ENCODE measurements at regions not wholly inside any gene's neighbourhood (a gene's known extent, or its start where the extent isn't known, plus 50 kb on each side); places are given as distances from the start of the nearest gene placed in this dataset.

DNA sequence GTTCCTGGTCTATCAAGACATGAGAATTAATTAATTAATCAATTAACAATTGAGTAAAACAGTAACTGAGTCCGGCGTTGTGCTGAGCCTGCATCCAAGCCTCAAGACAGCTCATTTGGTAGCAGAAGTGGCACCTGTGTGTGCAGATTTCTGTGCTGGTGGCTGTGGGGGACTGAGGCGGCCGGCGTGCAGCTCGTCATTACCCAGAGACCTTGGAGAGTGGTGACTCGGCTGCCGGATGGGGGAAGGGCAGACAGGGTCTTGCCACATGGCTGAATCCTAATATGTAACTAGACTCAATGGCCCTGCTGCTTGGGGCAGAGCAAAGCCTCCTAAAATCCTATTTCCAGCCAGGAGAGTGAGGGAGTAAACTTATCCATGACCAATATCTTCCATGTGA, 510.2 kb downstream of the TCERG1L start:
- Histone ChIP-seq H3K27ac (ENCODE audit: low read length) (no peak overlapping the region), H3K27me3 (ENCODE audit: insufficient read depth, low read length) (no peaks in the 10 kb centered on the region), H3K9ac (ENCODE audit: low read depth, low read length) (no peak overlapping the region), H3K4me1 (ENCODE audit: insufficient read depth, low read length) (no peaks in the 10 kb centered on the region), H3K4me3 (ENCODE audit: low read length) (no peak overlapping the region), H3K9me3 (ENCODE audit: insufficient read depth, low read depth, low read length) (no peaks in the 10 kb centered on the region), H3K36me3 (ENCODE audit: insufficient read depth, low read depth, low read length) (no peaks in the 10 kb centered on the region)

DNA sequence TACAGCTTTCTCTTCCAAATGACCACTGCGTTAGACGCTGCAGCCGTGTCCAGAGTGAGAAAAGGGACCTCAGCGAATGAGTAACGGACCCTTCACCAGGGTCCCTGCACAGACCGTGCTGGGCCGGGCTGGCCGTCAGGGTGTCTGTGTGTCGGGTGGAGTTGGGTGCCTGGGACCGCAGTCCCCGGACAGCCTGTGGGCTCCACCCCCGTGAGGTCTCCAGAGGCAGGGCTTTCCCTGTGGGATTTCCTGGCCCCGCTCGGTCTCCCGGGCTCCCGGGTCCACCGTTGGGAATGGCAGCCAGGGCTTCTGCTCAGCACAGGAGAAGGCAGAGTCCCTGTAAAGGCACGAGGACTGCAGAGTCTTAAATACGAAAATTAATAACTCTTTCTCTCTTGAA, 509.7 kb downstream of the TCERG1L start:
- H3K4me1 ChIP-seq (ENCODE audit: insufficient read depth, low read length): no peaks in the 10 kb centered on the region
- no peak overlapping the region for H3K9ac ChIP-seq (ENCODE audit: low read depth, low read length)
- no peaks in the 10 kb centered on the region for H3K9me3 ChIP-seq (ENCODE audit: insufficient read depth, low read depth, low read length)
- no peak overlapping the region for H3K27ac ChIP-seq (ENCODE audit: low read length)
- no peaks in the 10 kb centered on the region for H3K27me3 ChIP-seq (ENCODE audit: insufficient read depth, low read length)
- no peak overlapping the region for H3K4me3 ChIP-seq (ENCODE audit: low read length)
- no peaks in the 10 kb centered on the region for H3K36me3 ChIP-seq (ENCODE audit: insufficient read depth, low read depth, low read length)

DNA sequence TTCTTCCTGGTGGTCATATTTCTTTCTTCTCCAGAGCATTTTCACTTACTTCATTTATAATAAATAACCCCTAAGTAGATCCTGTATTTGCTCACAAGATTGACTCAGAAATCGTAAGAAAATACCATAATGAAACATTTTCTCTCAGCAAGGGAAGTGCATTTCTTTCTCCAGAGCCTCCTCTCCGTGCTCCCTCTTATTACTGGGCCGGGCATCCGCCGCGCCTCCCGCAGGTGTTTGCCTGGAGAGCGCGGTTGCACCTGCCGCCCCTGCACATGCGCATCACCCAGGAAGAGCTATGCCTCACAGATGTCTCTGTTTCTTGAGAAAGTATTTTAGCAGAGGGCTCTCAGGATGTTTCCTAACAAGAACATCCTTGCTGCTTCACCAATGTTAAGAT, 509.2 kb downstream of the TCERG1L start:
- H3K9ac ChIP-seq (ENCODE audit: low read depth, low read length): no peak overlapping the region
- no peaks in the 10 kb centered on the region for H3K9me3 ChIP-seq (ENCODE audit: insufficient read depth, low read depth, low read length)
- H3K27ac ChIP-seq (ENCODE audit: low read length): no peak overlapping the region
- no peaks in the 10 kb centered on the region for H3K36me3 ChIP-seq (ENCODE audit: insufficient read depth, low read depth, low read length)
- no peaks in the 10 kb centered on the region for H3K4me1 ChIP-seq (ENCODE audit: insufficient read depth, low read length)
- no peak overlapping the region for H3K4me3 ChIP-seq (ENCODE audit: low read length)
- H3K27me3 ChIP-seq (ENCODE audit: insufficient read depth, low read length): no peaks in the 10 kb centered on the region

DNA sequence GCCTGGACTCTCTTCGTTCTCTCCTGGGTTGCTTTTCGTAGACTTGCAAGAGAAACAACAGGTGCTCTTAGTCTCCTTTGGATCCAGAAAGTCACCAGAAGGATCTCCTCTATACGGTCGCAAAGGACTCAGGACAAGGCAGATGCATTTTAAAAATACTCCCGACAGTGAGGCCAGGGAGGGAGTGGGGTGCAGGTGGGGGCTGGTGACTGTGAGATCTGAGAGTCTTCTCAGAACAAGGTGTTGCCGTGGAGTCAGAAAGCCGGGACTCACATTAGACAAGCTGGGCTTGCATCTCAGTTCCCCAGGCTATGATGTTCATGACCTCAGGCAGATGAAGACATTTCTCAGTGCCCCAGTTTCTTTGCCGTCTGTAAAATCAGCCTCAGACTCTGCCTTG, 507.2 kb downstream of the TCERG1L start:
- Histone ChIP-seq H3K4me3 (ENCODE audit: low read length) (no peak overlapping the region), H3K9me3 (ENCODE audit: insufficient read depth, low read depth, low read length) (no peaks in the 10 kb centered on the region), H3K9ac (ENCODE audit: low read depth, low read length) (no peak overlapping the region), H3K27me3 (ENCODE audit: insufficient read depth, low read length) (no peaks in the 10 kb centered on the region), H3K36me3 (ENCODE audit: insufficient read depth, low read depth, low read length) (no peaks in the 10 kb centered on the region), H3K27ac (ENCODE audit: low read length) (no peak overlapping the region), H3K4me1 (ENCODE audit: insufficient read depth, low read length) (no peaks in the 10 kb centered on the region)

DNA sequence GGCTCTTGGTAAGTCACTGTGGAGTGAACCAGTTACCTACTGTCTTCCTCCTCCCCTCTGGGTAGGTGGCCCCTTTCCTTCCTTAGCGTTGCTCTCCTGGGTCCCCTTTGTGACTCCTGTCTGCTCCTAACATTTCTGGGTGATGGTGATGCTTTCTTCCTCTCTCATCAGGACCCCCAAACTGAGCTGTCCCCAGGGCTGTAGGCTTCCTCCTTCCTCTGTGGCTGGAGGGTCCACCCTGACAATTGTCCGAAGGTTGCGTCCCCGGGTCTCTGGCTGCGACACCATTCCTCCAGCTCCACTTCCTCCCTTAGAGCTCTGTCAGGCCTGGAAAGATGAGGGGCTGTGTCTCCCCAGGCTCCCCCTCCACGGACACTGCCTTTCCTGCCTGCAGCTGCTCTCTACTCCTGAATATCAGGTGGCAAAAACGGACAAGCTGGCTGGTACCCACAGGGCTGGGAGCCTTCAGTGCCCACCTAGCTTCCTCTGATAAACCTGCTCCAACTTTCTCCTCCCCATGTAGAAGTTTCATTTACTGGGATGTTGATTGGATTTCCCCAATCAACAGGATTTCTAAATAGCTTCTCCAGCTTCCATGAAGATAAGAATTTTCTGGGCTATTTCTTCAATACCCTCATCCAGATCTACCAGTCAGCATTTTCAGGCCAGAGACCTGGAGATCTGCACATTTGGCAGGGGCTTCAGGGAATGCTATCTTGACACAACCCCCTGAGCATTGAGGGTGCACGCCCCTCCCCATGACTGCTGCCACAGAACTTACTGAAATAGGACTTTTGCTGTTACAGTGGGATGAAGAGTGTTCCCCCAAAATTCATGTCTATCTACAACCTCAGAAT, 506.5 kb downstream of the TCERG1L start:
- H3K27me3 ChIP-seq (ENCODE audit: insufficient read depth, low read length): no peaks in the 10 kb centered on the region
- H3K27ac ChIP-seq (ENCODE audit: low read length): no peak overlapping the region
- no peaks in the 10 kb centered on the region for H3K9me3 ChIP-seq (ENCODE audit: insufficient read depth, low read depth, low read length)
- H3K36me3 ChIP-seq (ENCODE audit: insufficient read depth, low read depth, low read length): no peaks in the 10 kb centered on the region
- H3K4me1 ChIP-seq (ENCODE audit: insufficient read depth, low read length): no peaks in the 10 kb centered on the region
- H3K4me3 ChIP-seq (ENCODE audit: low read length): no peak overlapping the region
- no peak overlapping the region for H3K9ac ChIP-seq (ENCODE audit: low read depth, low read length)

DNA sequence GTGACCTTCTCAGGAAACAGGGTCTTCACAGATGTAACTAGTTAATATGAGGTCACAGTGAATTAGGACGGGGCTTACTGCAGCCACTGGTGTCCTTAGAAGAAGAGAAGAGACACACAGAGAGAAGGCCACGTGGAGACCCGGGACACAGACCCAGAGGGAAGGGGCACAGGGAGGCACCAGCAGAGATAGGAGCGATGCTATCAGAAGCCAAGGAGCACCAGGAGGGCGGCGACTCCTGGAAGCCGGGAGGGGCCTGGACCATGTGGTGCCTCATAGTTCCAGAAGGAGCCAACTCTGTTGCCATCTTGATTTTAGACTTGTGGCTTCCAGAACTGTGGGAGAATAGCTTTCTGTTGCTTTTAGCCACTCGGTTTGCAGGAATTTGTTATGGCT, 505.9 kb downstream of the TCERG1L start:
- Histone ChIP-seq H3K36me3 (ENCODE audit: insufficient read depth, low read depth, low read length) (no peaks in the 10 kb centered on the region), H3K4me3 (ENCODE audit: low read length) (no peak overlapping the region), H3K4me1 (ENCODE audit: insufficient read depth, low read length) (no peaks in the 10 kb centered on the region), H3K27ac (ENCODE audit: low read length) (no peak overlapping the region), H3K27me3 (ENCODE audit: insufficient read depth, low read length) (no peaks in the 10 kb centered on the region), H3K9me3 (ENCODE audit: insufficient read depth, low read depth, low read length) (no peaks in the 10 kb centered on the region), H3K9ac (ENCODE audit: low read depth, low read length) (no peak overlapping the region)

DNA sequence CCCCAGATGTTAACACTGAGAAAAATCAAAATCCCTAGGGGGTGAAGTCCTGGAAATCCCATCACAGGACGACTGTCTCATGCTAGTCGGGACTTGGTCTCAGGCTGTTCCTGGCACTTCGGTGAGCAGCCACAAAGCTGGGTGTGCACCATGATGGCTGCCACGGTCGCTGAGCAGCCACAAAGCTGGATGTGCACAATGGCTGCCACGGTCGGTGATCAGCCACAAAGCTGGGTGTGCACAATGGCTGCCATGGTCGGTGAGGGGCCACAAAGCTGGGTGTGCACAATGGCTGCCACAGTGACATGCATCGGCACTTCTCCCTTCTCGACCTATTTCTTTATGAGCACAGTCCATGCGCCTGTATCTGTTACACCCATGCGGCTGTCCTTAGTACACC, 505.1 kb downstream of the TCERG1L start:
- Histone ChIP-seq H3K36me3 (ENCODE audit: insufficient read depth, low read depth, low read length) (no peaks in the 10 kb centered on the region), H3K9ac (ENCODE audit: low read depth, low read length) (no peak overlapping the region), H3K27ac (ENCODE audit: low read length) (no peak overlapping the region), H3K27me3 (ENCODE audit: insufficient read depth, low read length) (no peaks in the 10 kb centered on the region), H3K4me1 (ENCODE audit: insufficient read depth, low read length) (no peaks in the 10 kb centered on the region), H3K9me3 (ENCODE audit: insufficient read depth, low read depth, low read length) (no peaks in the 10 kb centered on the region), H3K4me3 (ENCODE audit: low read length) (no peak overlapping the region)

DNA sequence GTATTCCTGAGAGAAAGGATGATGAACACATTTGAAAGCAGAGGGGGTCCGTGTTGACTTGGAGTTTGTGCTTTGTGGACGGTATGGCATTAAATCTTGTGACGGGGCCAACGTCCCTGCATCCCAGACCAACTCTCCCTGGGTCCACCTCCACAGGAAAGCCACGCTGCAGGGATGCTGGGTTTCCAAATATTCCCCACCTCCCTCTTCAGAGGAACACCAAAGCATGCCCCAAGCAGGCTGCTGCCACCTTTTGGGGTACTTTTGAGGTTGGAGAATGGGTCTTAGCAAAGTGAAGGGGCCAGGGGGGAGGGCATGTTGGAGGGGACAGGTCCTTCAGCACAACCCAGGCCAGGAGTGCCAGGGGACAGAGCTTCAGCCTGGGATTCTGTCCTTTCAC, 504.4 kb downstream of the TCERG1L start:
- Histone ChIP-seq H3K27me3 (ENCODE audit: insufficient read depth, low read length) (no peaks in the 10 kb centered on the region), H3K9me3 (ENCODE audit: insufficient read depth, low read depth, low read length) (no peaks in the 10 kb centered on the region), H3K9ac (ENCODE audit: low read depth, low read length) (no peak overlapping the region), H3K4me1 (ENCODE audit: insufficient read depth, low read length) (no peaks in the 10 kb centered on the region), H3K36me3 (ENCODE audit: insufficient read depth, low read depth, low read length) (no peaks in the 10 kb centered on the region), H3K4me3 (ENCODE audit: low read length) (no peak overlapping the region), H3K27ac (ENCODE audit: low read length) (no peak overlapping the region)

DNA sequence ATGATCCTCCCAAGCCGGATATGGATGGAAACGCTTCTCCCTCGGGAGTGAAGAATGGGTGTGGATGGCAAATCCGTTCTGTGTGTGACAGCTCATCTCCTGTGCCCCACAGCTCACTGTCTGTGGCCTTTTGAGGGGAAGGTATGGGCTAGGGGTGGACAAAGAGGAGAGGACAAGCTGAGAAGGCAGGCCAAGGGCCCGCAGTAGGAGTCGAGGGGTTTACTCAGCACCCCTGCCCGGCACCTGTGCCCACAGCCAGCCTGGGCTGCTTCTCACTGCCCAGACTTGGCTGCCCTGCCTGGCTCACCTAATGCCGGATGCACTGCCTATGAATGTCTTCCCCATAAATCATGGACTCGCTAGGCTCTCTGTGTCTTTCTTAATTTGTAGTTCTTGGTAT, 503.8 kb downstream of the TCERG1L start:
- H3K36me3 ChIP-seq (ENCODE audit: insufficient read depth, low read depth, low read length): no peaks in the 10 kb centered on the region
- no peaks in the 10 kb centered on the region for H3K4me1 ChIP-seq (ENCODE audit: insufficient read depth, low read length)
- H3K27me3 ChIP-seq (ENCODE audit: insufficient read depth, low read length): no peaks in the 10 kb centered on the region
- no peaks in the 10 kb centered on the region for H3K9me3 ChIP-seq (ENCODE audit: insufficient read depth, low read depth, low read length)
- H3K27ac ChIP-seq (ENCODE audit: low read length): no peak overlapping the region
- no peak overlapping the region for H3K4me3 ChIP-seq (ENCODE audit: low read length)
- no peak overlapping the region for H3K9ac ChIP-seq (ENCODE audit: low read depth, low read length)

DNA sequence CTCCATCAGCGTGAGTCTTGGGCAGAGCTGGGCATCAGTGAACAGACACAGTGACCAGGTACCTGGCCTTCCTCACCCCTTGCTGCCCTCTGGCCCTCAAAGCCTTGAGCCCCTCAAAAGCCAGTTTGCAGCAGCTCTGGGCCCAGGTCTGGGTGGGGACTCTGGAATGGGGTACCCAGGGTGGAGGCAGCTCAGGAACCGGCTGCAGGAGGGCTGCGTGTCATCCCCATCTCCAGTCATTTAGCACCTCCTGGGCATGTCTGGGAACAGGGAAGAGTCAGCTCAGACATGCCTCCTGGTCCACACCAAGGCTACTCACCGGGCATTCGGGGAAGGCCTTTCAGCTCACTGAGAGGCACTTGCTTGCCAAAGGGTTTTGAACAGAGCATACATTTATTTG, 503.3 kb downstream of the TCERG1L start:
- no peak overlapping the region for H3K9ac ChIP-seq (ENCODE audit: low read depth, low read length)
- no peak overlapping the region for H3K4me3 ChIP-seq (ENCODE audit: low read length)
- peaks cover 4% of the 10 kb centered on the region; the same call in 1 of the 2 replicates for H3K4me1 ChIP-seq (ENCODE audit: insufficient read depth, low read length)
- no peak overlapping the region for H3K27ac ChIP-seq (ENCODE audit: low read length)
- no peaks in the 10 kb centered on the region for H3K27me3 ChIP-seq (ENCODE audit: insufficient read depth, low read length)
- no peaks in the 10 kb centered on the region for H3K36me3 ChIP-seq (ENCODE audit: insufficient read depth, low read depth, low read length)
- H3K9me3 ChIP-seq (ENCODE audit: insufficient read depth, low read depth, low read length): no peaks in the 10 kb centered on the region

DNA sequence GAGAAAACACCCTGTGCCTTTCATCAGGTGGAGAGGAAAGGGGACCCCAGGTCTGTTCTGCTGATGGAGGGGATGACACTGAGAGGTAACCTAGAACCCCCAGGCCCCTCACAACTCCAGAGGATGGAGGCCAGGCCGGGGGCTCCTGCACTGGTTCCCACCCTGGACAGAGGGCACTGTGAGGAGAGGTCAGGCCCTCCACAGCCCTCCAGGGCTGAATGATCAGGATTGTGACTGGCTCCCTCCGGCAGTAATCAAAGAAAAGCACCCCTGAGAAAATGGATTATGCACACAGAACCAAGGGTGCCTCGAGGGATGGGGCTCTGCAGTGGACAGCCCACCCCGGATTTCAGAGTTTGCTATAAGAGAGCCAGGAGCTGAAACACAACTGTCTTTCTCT, 502.8 kb downstream of the TCERG1L start:
- no peak overlapping the region for H3K27ac ChIP-seq (ENCODE audit: low read length)
- H3K4me3 ChIP-seq (ENCODE audit: low read length): no peak overlapping the region
- no peaks in the 10 kb centered on the region for H3K9me3 ChIP-seq (ENCODE audit: insufficient read depth, low read depth, low read length)
- peaks cover 8% of the 10 kb centered on the region; the same call in 1 of the 2 replicates for H3K4me1 ChIP-seq (ENCODE audit: insufficient read depth, low read length)
- no peaks in the 10 kb centered on the region for H3K27me3 ChIP-seq (ENCODE audit: insufficient read depth, low read length)
- no peaks in the 10 kb centered on the region for H3K36me3 ChIP-seq (ENCODE audit: insufficient read depth, low read depth, low read length)
- H3K9ac ChIP-seq (ENCODE audit: low read depth, low read length): no peak overlapping the region

DNA sequence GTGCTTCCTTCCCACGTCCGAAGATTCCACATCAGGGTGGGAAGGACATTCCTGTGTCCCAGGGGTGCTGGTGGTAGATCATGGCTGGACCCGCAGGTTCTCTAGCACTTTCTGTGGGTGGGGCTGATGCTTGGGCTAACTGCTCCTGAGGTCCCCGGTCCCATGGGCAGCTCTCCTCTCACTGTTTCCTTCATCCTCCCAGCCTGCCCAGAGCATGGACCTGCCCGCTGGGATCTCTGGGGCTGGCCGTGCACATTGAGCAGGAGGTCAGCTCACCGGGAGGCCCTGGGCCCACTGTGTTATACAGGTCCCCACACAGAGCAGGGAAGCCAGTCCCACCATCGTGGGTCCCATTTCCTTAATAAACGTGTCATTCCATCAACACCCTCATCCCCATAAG, 502.3 kb downstream of the TCERG1L start:
- no peaks in the 10 kb centered on the region for H3K9me3 ChIP-seq (ENCODE audit: insufficient read depth, low read depth, low read length)
- no peak overlapping the region for H3K27ac ChIP-seq (ENCODE audit: low read length)

More for the DNA sequence above, 502.3 kb downstream of the TCERG1L start:
- Histone ChIP-seq H3K36me3 (ENCODE audit: insufficient read depth, low read depth, low read length) (no peaks in the 10 kb centered on the region), H3K4me1 (ENCODE audit: insufficient read depth, low read length) (peaks cover 10% of the 10 kb centered on the region; the same call in 1 of the 2 replicates), H3K9ac (ENCODE audit: low read depth, low read length) (no peak overlapping the region), H3K4me3 (ENCODE audit: low read length) (no peak overlapping the region), H3K27me3 (ENCODE audit: insufficient read depth, low read length) (no peaks in the 10 kb centered on the region)
